A673 (cell line): ENCODE measurements at regions not wholly inside any gene's neighbourhood (a gene's known extent, or its start where the extent isn't known, plus 50 kb on each side); places are given as distances from the start of the nearest gene placed in this dataset.

Source experiments
- CTCF ChIP-seq: fragments of 300-800, 200-600 bp; sonication (generic); conservative IDR thresholded peaks from 2 replicates; pipeline ENCODE4 v1.5.1; 2017; ENCODE audit warnings: low read depth, mild to moderate bottlenecking, antibody characterized with exemption, low read length, moderate library complexity, mixed read lengths
- EZH2 ChIP-seq: fragments of 200-600 bp; sonication (generic); IDR thresholded peaks from 2 replicates; pipeline ENCODE4 v1.6.1; 2017; ENCODE audit warnings: borderline replicate concordance, low read depth, mild to moderate bottlenecking, mixed read lengths, antibody characterized with exemption, low read length; ENCODE audit not compliant: poor library complexity, severe bottlenecking

GRCh38 chr4:127352220-127353113 lies 280.3 kb upstream of the INTU start:
- TF ChIP-seq CTCF (0 out of 2 replicates have a peak, but pooled peaks have one; percentile 15), EZH2 (no peak)
